ENCODE measurements at regions not wholly inside any gene's neighbourhood (a gene's known extent, or its start where the extent isn't known, plus 50 kb on each side); places are given as distances from the start of the nearest gene placed in this dataset.
A peak's percentile ranks its signal among the peaks of the same experiment; 100 is the strongest.
"Not testable (repeated sequence)": the region's sequence is repeated elsewhere in the genome, so short reads cannot be mapped to it uniquely, and the experiment has no call there.

DNA sequence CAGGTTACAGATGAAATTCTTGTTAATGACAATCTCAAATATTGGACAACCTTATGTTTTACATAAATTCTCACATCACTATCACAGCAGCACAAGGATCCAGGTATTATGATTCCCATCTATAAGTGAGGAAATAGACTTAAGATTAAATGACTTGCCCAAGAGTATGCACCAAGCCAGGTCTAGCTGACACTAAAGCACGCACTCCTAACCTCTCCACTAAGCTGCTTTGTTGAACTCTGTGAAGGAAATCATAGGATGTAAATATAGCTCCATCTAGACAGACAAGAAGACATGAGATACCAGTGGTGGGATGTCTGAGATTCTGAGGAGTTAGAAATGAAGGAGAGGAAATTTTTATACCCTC lies 87.9 kb downstream of the PHLDA1 start:
- no peak for DNase-seq

DNA sequence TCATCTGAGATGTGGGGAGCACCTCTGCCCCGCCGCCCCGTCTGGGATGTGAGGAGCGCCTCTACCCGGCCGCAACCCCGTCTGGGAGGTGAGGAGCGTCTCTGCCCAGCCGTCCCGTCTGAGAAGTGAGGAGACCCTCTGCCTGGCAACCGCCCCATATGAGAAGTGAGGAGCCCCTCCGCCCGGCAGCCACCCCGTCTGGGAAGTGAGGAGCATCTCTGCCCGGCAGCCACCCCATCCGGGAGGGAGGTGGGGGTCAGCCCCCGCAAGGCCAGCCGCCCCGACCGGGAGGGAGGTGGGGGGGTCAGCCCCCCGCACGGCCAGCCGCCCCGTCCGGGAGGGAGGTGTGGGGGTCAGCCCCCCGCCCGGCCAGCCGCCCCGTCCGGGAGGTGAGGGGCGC lies 89.9 kb downstream of the PHLDA1 start:
- DNase-seq, result not testable (repeated sequence)

DNA sequence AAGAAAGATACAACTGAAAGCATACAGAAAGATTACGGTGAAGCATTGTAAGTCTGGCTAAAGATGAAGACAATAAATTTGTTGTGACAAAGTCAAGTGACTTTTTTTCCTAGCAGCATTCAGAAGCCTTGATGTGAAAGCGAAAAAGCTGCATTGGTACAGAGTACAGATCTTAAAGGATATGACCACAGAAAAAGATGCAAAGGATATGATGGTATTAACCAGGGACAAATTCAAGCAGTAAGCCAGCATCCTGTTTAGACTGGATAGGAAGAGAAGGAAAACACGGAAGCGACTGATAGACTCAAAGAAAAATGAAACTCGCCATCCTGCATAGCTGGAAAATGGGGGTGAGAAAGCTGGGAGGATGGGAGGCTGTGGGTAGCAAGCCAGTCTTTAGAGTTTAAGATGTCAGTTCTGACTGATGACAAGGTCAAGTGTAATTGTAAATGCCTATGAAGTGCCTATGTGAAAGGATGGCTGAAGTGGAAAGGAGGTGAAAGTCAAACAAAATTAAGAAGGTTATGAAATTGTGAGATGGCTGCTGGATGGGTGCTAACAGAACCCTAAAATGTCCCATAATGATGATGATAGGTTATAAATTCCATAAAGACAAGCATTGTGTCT lies 92.4 kb downstream of the PHLDA1 start:
- no peak for DNase-seq

DNA sequence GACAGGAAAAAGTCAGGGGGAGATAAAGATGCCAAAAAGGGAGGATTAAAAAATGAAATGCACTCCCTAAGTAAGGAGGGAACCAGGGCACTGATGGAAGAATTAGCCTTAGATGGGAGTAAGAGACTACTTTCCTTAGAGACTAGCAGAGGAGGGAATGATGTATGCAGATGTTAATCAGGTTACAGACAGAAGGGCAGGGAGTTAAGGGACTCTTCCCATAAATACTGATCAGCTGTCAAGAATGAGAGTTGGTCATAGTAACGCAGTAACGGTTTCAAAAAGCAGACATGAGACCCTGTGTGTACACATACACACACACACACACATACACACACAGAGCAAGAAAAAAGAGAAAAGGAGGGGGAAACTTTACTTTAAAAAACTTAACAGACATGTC lies 93.4 kb downstream of the PHLDA1 start:
- DNase-seq, result peak; percentile 35

DNA sequence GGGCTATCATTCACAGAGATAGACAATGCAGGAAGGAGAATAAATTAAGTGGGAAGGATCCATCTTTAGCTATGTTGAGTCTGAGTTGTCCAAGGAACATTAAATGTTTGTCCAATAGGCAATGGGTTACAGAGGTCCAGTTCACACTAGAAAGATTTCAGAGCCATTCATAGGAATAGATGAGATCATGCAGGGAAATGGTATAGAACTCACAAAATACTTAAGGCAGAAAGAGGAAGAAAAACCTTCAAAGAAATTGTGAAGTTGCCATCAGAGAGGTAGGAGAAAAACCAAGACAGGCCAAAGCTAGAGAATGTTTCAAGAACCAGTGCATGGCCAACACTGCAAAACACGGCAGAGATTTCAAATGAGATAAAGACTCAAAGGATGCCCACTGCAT lies 94.1 kb downstream of the PHLDA1 start:
- DNase-seq, result no peak

DNA sequence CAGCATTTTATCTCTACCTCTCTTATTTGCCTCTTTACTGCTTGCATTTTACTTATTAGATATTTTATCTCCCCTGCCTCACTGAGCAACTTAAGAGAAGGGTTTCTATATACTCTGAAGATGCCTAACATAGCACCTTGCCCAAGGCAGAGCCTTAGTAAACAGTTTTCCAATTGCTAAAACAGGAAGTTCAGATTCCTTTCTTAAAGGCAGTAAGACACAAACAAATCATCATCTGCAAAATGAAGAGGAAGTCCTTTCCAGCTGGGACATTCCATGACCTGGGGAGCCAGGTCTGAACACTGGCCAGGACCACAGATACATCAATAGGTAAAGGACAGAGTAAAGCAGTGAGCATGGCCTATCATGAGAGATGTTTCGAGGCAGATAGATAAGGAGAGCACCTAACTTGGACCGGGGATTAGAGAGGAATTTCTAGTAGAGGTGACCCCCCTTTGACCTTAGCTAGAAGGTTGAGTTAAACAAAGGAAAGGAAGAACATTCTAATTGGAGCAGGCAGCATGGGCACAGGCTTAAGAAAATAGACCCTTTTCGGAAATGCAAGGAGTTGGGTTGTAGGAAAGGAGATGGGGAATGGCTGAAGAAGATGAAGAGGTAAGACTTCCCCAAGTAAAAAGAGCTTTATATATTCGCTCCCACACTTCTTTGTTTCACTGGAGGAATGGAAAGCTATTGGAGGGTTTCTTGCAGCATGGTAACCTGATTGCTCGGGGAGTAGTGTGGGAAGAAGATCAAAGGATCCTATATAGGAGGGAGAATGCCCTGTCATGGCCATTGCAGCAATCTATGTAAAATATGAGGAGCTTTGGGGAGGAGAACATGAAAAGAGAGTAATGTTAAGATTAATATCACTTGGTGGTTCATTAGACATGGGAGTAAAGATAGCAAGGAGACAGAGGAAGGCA lies 94.8 kb downstream of the PHLDA1 start:
- DNase-seq, result peak; percentile 40

DNA sequence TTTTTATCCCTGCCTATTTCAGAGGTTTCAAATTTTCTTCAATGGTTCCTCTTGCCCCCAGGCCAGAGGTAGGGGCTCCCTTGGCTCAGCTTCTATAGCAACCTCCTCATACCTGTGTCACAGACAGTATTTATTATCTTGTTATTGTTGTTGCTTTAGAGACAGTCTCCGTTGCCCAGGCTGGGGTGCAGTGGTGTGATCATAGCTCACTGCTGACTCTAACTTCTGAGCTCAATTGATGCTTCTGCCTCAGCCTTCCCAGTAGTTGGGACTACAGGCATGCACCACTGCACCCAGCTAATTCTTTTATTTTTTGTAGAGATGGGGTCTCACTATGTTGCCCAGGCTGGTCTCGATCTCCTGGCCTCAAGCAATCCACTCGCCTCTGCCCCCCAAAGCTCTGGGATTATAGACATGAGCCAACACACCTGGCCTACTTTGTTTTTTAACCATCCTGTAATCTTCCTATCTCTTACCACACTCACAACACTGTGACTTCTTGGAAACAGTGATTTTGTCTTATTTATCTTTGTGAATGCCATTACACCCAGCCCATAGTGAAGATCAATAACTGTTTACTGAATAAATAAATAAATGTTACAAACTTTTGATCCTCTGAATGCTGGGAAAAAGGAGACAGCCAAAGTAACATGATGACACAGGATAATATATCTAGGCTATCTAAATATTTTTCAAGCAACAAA lies 95.9 kb downstream of the PHLDA1 start:
- DNase-seq, result no peak

DNA sequence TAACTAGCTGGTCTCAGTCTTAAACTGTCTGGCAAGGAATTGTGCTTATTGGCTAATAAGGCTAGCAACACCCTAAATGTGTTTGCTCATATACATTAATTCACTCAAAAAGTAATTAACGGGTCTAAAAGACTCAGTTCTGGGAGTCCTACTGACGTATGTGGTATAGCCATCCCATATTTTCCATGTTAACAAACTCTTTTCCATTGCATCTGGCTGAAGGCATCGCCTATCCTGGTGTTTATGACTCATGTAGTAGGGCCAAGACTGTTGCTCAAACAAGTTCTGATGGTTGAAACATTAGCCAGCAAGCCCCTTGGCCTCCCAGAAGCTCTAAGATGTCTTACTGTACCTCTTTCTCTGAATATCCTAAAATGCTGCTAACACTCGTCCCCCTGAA lies 98.5 kb downstream of the PHLDA1 start:
- DNase-seq, result no peak

DNA sequence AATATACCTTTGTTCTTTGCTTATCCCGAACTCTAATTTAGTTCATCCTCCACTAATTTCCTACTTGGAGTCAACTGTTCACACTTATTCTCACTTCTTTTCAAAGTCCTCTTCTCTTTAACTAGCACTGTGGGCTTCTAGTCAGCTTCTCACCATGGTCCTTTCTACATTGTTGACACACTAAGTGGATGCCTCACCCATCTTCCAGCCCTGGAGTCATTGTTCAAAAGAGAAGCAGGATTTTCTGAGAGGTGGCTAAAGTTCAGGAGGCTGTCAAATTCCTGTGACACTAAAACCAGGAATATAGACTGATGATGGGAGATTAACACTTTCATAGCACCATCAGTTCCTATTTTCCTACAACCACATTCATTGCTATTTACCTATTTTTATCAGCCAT lies 99.3 kb downstream of the PHLDA1 start:
- DNase-seq, result no peak

DNA sequence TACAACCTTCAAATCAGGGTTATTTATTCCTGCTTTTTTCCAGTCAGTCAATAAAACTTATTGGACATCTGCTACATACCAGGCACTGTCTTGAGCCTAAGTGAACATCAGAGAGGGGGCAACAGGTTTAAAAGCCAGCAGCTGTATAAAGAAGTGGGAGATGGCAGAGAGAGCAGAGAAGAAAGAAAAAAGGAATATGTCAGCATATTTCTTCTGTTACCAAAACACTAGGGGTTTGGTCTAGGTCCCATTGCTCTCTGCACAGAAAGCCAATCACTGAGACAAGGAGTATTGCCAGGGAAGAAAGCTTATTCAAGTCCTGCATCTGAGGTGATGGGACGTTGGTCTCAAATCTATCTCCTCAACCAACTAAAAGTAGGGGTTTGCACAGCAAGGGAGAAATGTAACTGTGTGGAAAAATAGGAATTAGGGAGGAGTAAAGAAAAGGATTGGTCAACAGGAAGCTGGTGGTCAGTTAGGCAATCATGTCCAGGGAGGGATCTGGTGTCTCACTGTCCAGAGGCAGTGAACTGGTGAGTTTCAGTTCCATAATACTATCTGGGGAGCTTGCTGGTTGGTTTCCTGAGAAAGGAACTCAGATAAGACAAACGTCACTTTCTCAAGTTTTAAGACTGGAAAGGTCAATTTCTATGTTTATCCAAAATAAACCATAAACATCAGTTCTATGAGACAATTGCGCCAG lies 107.5 kb downstream of the PHLDA1 start:
- no peak for DNase-seq

DNA sequence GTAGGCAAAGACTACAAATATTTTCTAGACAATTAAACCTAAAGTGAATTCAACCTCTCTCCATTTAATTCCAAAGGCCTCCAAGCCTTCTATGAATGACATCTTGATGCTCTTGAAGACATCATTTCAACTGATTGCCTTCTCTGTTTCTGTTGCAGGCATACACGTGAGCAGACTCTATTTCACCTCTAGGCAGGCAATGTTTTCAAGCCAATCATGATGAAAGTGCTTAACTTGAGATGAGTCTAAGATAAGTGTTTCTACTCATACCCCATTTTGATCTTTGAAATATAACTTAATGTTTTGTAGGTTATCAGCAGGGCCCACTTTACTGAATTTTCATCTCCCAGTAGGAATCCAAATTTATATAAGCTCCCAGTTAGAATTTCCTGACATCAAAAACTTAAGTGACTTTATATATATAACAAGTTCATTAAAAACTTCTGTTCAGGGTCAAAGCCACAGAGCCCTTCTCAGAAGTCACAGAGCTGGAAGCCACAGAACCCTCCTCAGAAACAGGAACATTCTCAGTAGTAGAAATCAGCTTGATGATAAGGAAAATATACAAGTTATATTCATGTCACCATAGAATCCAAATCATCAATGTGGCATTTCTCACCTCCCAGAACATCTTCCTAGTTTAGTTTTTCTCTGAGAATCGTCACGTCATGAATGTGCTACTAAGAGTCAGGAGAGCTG lies 108.5 kb downstream of the PHLDA1 start:
- DNase-seq, result no peak

DNA sequence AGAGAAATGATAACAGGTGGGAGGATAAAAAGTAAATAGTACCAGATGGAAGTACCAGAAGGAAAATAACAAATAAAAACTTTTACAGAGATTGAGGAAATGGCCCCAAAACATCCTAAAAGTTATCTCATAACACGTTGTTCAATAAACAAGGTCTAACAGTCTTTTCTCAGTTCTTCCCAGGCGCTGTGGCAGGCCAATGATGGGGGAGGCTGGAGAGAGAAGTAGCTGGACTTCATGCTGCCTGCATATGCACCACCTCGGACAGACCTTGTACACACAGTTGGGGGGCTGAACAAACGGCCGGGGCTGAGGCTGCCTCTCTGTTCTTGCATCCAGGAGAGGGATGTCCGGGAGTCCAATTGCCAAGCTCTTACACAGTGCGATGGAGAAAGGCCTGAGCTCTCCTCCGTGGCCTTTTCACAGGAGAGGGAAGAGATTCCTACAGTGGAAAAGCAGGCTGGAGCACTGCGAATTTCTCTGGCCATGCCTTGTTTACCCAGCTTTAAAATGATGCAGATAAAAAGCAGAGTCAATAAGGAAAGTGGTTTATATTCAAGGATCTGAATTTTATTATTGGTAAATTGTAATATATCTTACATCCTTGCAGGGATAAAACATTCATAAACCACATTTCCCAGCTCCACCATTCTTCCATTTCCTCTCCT lies 109.8 kb downstream of the PHLDA1 start:
- no peak for DNase-seq

DNA sequence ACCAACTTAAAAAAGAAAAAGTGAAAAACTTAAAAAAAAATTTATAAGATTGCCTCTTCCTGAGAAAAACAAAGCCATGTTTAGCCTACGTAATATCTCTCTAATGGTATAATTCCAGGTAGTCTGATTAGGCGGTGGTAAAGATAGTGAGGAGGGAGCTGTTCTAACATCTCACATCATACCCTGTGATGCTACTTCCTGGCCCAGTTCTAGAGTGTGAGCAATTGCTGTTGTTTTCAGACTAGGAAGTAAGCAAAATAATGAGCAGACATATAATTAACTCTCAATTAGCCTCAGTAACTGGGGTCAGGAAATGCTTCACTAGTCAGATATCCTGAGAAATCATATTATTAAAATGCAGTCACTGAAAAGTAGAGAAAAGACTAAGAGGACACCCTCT lies 113.9 kb downstream of the PHLDA1 start:
- DNase-seq, result no peak

DNA sequence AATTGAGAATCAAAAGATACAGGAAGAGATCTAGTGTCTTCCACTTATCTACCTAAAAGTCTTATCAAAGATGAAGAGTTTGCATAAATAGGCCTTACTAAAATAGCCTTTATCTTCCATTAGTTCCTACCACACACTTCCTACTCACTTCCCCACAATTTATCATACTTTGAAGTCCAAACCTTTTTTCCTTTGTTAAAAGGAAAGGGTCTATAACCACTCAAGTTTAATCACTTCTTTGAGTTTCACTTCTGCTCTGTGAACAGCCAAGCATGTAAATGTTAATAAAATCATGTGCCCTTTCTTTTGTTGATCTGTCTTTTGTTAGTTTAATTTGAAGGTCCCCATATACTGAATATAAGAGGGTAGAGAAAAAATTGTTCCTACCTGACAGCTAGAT lies 114.5 kb downstream of the PHLDA1 start:
- DNase-seq, result no peak

DNA sequence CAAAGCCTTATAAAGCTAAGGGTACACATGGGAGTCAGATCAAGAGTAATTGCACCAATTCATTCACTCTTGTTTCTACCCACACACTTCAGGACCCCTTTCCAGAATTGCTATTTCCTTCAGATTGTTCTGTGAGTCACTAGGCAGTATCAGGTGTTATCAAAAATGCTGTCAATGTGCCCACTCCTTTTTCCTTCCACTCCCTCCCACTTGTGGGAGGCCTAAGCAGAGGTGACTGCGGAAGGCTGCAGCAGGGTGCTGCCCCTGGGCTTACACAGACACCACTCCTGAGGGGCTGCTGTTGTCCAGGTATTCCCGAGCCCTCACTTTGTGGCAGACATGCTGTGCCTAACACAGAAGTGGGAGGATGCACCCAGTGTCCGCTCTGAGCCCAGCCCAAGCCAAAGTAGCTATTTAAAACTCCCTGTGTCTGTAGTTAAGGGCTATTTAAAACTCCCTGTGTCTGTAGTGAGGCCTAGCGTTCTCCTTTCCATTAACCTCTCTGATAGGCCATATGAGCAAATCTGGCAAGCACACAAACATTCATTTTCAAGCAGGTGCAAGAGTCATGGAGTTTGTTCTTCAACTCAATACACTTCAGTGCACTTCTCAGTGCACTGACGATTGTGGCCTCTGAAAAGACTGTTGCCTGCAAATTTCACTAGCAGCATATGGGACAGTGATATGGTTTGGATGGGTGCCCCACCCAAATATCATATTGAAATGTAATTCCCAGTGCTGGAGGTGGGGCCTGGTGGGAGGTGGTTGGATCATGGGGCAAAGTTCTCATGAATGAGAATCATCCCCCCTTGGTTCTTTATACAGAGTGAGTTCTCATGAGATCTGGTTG lies 117.8 kb downstream of the PHLDA1 start:
- no peak for DNase-seq

DNA sequence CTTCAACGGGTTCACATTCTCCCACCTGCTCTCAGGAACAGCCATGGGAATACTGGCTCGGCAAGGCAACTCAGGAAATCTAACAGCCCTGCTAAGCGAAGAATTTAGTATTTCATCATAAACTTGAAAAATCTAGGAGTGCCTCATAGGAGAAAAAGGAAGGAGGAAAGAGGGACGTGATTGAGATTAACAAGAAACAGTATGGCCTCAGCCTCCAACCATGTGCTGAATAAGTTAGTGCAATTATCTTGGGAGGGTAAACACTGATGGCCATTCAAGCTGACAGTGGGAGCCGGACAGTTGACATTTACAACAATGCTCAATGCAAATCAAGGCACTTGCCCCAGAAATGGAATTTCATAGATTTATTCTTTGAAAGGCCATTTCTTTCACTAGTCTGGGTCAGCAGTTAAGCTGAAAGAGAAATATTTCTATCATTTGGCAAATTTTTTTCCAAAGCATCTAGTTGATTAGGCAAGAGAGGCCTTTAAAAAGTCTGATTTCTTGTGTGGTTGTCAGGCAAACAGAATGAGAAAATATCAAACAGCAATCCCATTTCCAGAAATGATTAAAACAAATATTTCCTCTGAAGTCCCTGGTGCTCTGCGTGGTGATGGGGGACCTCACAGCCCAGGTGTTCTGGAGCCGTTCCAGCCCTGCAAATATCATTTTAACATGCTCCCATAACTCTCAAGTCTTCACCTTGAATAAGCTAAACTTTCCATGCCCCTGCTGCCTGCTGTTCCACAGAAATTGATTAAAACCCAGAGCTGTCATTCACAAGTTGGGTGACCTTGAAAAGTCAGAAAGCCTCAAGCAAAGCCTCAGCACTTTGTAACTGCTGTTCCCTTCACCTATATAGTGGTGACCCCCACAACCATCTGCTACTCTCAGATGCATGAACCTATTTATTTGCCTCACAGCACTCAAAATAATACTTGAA lies 121.6 kb downstream of the PHLDA1 start:
- DNase-seq, result no peak

DNA sequence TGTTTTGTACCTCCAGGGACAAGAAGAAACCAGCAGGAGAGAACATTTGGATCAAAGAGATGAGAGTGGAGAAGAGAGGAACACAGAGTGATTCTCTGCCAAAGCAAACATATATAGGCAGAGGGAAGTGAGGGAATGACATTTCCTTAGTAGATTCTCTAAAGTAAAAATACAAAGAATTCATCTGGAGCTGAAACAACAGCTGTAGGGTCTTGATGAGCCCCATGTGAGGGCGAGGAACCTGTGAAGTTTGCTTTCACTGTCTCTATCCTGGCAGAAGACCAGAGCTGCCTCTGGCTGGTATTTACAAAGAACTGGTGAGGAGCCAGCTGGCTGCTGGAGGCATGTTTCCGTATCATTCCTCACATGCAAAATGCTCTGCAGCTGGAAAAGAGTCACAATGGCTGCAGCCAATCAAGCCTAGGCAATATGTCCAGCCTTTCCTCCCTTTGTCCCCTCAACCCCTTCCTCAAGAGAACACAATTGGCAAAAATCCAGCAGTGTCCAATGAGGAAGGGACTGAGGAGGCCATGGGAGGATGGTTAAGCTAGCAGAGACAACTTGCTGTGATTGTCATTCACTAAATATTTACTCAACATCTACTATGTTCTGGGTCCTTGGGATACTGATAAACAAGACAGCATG lies 122.5 kb downstream of the PHLDA1 start:
- DNase-seq, result no peak

DNA sequence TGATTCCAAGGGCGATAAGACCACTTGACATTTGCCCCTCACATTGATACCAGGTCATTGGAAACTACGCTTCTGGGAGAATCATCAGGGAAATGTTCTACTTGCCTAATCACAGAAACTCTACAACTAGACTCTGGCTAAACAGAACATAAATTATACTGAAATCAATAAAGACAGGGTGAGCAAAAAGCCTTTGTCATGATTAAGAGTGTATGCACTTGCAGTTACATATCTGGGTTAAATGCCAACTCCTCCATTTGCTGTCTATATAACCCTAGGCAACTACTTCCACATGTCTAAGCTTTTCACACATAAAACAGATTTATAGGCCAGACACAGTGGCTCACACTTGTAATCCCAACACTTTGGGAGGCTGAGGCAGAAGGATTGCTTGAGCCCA lies 125.7 kb downstream of the PHLDA1 start:
- DNase-seq, result no peak

DNA sequence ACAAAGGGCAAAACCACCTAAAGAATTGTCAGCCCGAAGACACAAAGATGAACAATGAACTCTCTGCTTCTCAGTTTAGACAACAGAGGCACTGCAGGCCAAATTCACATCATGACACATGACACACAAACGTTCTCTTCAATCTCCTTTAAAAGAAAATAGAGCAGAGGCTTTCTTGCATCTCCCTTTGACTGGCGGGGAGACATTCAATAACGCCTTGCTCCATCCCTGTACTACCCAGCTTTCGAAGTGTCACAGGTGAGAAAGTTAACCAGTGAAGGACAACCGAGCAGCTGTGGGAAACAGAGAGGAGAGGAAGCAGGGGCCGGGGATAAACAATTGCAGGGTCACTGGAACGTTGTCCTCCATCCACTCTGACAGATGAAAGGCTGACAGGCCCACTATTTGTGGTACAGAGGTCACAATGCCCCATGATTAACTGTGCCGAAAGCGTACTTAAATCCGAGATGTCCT lies 130.8 kb downstream of the PHLDA1 start:
- no peak for DNase-seq

Data from right kidney (tissue), 1 donor.